ENCODE measurements at regions not wholly inside any gene's neighbourhood (a gene's known extent, or its start where the extent isn't known, plus 50 kb on each side); places are given as distances from the start of the nearest gene placed in this dataset.

DNA sequence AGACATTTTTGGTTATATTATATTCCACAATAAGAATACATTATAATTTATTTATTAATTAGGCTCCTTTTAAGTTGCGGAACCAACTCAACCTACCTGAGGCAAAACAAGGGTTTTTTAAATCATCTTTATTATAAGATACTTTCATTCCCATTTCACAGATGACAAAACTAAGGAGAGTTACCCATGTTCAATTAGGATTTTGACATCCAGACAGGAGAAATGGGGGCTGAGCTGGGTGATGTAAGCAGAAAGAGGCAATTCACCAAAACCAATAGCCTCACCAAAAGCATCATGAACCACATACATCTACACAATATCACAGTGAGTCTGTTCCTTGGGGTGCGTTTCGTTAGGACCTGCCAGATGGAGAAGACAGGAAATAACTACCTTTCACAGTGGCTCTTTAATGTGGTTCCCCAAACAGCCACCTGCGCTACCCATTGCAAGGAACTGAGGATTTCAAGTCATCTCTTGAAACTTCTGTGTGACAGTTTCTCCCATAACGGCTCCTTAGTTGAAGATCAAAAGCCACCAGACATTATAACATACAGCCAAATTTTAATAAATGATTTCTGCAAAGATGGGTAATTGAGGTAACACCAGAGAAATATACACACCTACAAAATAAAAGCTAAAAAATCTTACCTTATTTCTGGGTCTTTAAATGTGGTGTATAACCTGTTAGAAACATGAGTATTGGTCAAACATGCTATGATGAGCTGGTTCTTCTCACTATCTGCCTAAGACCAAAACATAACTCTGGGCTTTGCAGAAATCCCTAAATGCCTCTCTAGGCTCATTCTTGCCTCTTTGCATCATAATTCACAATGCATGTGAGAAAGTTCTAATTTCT lies 190.6 kb upstream of the LEF1 start:
- in situ Hi-C loops (cut with HindIII; ENCODE audit: low pct_ligation_motif_present, low pct_unique_long_range_greater_than_20kb, low sequenced_read_pairs), result no loop called here
- DNase-seq, result no peak

- DNase-seq, result no peak
- in situ Hi-C loops (cut with HindIII; ENCODE audit: low pct_ligation_motif_present, low pct_unique_long_range_greater_than_20kb, low sequenced_read_pairs), result no loop called here
Observed at GRCh38 chr4:108355902-108356535, 187.3 kb upstream of the LEF1 start.

DNA sequence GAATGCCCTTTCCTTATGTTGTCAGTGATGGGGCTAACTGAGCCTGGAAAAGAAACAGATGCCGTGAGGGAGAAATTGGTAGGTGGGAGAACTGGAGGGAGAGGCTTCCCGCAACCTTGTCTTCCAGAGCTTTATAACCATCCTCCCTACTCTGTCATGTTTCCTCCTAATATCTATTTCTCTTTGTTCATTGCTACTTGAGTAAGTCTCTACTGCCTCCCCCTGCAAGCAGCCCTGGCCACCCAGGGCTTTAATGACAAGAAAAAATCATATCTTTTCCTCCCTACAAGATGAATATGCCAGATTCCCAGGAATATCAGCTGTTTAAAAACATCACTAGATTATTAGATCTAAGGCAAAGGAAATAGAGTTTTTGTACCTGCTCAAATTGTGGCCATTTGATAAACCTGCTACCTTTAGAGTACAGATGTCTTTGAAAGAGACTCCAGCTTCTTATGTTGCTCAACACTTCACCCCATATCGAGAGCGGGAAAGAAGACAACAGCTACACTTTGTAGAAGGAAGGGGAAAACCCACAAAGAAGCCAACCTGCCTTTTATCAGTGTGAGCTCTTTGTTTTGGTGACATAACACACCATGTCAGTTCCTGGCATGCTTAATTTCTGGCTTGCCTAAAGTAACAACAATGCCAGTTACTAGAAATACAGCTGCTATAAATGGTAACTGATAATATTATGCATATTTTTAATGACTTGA lies 186.6 kb upstream of the LEF1 start:
- DNase-seq, result no peak
- in situ Hi-C loops (cut with HindIII; ENCODE audit: low pct_ligation_motif_present, low pct_unique_long_range_greater_than_20kb, low sequenced_read_pairs), result no loop called here

- in situ Hi-C loops (cut with HindIII; ENCODE audit: low pct_ligation_motif_present, low pct_unique_long_range_greater_than_20kb, low sequenced_read_pairs), result no loop called here
- no peak for DNase-seq
Observed at GRCh38 chr4:108352664-108353308, 184.1 kb upstream of the LEF1 start.

- in situ Hi-C loops (cut with HindIII; ENCODE audit: low pct_ligation_motif_present, low pct_unique_long_range_greater_than_20kb, low sequenced_read_pairs), result no loop called here
- DNase-seq, result no peak
Observed at GRCh38 chr4:108351791-108352190, 183.1 kb upstream of the LEF1 start.

DNA sequence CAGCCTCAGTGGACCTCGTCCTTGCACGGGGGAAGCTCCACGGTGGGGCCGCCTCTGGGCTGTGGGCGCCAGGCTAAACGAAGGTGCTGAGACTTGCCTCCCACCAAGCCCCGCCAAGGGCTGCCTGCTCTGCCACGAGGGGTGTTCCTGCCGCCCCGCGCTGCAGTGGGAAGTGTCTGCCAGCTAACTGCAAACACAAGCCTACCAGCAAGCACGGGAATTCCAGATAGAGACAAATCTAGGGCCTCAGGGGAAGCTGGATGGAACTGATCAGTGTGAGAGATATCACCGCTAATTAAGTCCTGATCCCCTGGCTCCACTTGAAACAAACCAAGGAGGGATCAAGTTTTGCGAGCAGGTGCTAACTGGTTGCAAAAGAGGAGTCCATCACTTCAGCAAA lies 181.6 kb upstream of the LEF1 start:
- in situ Hi-C loops (cut with HindIII; ENCODE audit: low pct_ligation_motif_present, low pct_unique_long_range_greater_than_20kb, low sequenced_read_pairs), result no loop called here
- DNase-seq, result no peak

DNA sequence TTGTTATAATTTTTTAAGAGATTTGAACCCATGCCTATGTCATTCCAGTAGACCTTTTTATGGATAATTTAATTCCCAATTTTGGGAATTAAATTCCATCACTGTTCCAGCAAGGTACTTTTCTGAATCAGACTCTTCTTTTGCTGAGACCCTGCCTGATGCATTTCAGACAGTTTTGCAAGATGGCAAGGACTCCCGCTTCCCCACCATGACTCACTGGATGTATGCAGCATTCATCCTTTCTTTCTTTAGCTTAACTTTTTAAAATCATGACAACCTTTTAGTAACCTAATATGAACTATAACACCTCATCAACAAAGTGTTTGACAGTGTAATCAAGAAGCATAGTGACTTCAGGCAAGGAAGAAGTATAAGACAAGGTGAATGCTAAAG lies 178.1 kb upstream of the LEF1 start:
- in situ Hi-C loops (cut with HindIII; ENCODE audit: low pct_ligation_motif_present, low pct_unique_long_range_greater_than_20kb, low sequenced_read_pairs), result no loop called here
- no peak for DNase-seq

DNA sequence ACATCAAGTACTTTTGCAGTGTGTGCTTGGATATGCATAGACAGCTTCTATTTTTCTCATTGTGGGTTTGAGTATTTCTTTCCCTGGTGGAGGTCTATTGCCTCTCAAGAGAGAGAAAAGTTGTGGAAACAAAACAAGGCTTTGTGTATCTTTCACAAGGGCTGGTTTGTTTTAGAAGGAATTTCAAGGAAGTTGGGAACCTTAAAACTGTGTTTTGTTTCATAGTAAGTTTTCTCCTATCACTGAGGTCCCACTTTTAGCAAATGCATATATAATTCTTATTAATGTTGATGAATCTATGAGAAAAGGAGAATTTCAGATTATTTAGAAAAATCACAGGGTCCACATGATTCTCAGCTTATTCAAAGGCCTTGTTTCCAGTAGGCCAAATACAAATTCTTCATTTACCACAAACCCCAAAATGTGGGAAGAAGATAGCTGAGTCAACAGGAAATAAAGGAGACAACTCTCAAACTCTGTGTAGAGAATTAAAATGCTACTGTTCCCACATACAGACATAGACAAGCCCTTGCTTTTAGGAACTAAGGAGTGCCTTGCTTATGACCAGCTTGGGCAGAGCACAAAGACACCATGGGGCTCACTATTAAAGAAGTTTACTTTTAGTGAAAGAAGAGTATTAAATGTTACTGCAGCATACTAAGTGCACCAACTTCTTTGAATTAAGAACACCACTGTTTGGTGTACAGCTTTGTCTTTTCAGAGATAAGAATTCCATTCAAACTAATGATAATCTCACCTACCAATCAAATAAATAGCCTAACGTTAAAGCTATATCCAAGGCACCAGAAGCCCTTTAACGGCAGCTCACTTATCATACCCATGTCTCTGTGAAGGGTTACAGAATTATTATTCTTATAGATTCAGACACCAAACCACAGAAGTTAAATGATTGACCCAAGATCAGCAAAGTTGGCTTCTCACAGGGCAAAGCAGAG lies 177.4 kb upstream of the LEF1 start:
- no peak for DNase-seq

GRCh38 chr4:108342325-108342970 lies 173.7 kb upstream of the LEF1 start:
- in situ Hi-C loops (cut with HindIII; ENCODE audit: low pct_ligation_motif_present, low pct_unique_long_range_greater_than_20kb, low sequenced_read_pairs), result no loop called here
- DNase-seq, result no peak

More for the DNA sequence above, 177.4 kb upstream of the LEF1 start:
- in situ Hi-C loops (cut with HindIII; ENCODE audit: low pct_ligation_motif_present, low pct_unique_long_range_greater_than_20kb, low sequenced_read_pairs), result no loop called here

DNA sequence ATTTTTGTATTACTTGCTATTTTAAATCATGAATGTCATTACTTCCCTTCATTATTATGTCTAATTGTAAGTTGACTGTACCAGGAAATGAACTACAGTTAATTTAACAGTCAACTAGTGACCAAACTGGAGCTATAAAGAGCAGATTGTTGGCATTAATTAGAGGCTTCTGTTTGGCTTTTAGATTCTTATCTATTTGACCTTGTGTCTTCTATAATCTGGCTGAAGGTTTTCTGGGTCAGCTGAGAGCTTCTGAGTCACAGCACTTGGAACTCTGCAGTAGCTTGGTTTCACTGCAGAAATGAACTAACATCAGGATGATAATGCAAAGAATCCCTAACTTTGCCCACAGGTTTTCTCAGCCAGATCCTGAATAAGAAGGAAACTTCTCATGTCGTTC lies 169.2 kb upstream of the LEF1 start:
- DNase-seq, result no peak
- in situ Hi-C loops (cut with HindIII; ENCODE audit: low pct_ligation_motif_present, low pct_unique_long_range_greater_than_20kb, low sequenced_read_pairs), result no loop called here

DNA sequence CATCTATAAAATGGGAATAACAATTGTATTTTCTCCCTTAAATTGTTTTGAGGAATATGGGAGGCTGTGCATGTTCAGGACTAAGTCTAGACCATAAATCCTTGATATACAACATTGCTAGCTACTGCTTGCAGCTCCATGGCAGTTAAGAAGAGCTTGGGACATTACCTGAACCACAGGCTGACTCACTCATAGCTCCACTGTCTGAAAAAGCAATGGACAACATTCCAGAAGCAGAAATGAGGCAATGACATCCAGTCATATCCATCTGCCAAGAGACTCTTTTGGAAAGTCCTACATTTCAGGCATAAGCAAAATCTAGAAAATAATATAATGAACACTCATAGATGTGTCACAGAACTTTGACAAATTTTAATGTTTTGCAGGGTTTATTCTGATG lies 167.3 kb upstream of the LEF1 start:
- DNase-seq, result no peak
- in situ Hi-C loops (cut with HindIII; ENCODE audit: low pct_ligation_motif_present, low pct_unique_long_range_greater_than_20kb, low sequenced_read_pairs), result no loop called here

- in situ Hi-C loops (cut with HindIII; ENCODE audit: low pct_ligation_motif_present, low pct_unique_long_range_greater_than_20kb, low sequenced_read_pairs), result no loop called here
- no peak for DNase-seq
Observed at GRCh38 chr4:108335081-108335480, 166.3 kb upstream of the LEF1 start.

DNA sequence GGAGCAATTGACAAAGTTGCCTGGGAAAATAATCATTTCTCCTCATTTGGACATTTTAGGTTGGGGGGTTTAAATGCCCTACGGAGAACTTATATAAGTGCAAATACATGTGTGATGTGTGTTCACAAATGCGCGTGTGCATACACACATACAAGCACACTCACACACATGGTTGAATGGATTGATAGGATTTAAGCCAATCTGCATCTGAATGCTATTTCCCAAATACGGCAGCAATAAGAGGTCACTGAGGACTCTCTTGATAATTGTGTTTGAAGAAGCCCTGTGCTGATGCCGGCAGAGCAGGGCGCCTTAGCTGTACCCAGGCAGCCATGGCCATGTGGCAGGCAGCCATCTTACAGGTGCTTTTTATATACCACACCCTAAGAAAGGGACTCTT lies 165.3 kb upstream of the LEF1 start:
- in situ Hi-C loops (cut with HindIII; ENCODE audit: low pct_ligation_motif_present, low pct_unique_long_range_greater_than_20kb, low sequenced_read_pairs), result no loop called here
- DNase-seq, result no peak

DNA sequence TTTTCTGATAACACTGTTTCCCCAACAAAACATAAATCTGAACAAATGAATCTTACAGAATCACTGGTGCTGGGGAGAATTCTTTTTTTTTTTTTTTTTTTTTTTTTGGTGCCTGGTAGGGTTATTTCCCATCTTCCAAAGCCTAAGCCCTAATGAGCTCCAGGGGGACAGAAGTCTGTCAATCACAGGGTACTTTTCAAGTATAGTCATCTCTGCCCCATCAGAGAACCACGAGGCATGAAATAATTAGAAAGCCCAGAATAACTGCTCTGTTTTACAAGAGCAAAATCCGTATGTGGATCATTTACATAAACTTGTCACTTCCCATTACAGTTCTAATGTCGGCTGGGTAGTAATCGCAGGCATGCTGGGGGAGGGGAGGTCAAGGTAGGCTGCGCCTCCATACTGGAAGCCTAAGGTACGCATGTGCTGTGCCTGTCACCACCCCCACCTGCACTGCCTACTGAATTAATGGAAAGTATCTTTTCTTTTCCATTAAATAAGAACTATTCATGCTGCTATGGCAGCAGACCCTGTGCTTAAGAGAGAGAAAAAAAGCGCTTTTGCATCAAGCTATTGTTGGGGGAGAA lies 164.7 kb upstream of the LEF1 start:
- in situ Hi-C loops (cut with HindIII; ENCODE audit: low pct_ligation_motif_present, low pct_unique_long_range_greater_than_20kb, low sequenced_read_pairs), result no loop called here
- DNase-seq, result no peak

DNA sequence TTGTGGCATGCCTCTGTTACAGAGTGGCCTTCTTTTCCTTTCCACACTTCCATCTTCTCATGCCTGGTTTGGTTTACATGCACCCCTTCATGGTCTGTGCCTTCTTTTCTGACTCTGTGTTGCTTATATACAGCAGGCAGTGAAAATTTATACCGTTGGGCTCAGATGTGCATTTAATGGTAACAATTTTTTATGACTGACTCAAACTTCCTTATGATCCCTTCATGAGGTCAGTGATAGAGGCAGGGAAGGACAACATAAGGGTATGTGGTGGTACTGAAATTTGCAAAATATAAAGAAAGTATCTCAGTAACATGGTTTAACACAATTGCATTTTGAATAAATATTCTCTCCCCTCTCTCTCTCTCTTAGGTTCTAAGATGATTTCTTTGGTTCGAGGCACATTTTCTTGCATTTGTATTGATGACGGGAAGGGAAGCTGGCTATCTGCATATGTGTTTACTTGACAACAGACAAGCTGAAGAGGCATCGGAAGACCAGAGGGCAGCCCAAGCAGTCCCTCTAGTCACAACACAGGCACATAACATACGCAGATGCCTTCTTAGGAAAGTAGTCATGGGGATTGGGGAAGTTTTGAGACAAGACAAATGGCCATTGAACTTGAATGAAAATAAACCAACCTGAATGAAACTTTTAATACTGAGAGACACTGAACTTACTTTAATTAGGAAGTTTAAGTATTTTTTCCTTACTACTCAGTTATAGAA lies 163.3 kb upstream of the LEF1 start:
- DNase-seq, result no peak
- in situ Hi-C loops (cut with HindIII; ENCODE audit: low pct_ligation_motif_present, low pct_unique_long_range_greater_than_20kb, low sequenced_read_pairs), result no loop called here

DNA sequence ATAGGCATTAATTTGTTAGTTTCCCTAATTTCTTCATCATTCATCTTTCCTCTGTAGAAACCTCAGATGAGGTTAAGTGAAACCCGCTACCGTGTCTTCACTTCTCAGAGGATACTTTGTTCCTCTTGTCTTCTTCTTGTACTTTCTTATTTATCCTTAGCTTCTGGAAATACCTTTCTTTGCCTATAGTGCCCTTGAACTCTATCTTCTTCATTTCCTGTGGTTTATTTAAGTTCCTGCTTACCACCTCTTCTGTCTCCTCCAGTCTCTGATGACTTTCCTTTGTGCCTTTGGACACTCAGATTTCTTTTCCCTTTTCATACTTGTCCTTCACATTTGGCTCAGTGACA lies 159.6 kb upstream of the LEF1 start:
- no peak for DNase-seq
- in situ Hi-C loops (cut with HindIII; ENCODE audit: low pct_ligation_motif_present, low pct_unique_long_range_greater_than_20kb, low sequenced_read_pairs), result no loop called here

Data from ACHN (cell line).